Adrenal gland (tissue), 5 donors: ENCODE measurements at regions not wholly inside any gene's neighbourhood (a gene's known extent, or its start where the extent isn't known, plus 50 kb on each side); places are given as distances from the start of the nearest gene placed in this dataset.

Source experiments
- CTCF ChIP-seq, 6 experiments: fragments of 450-650 bp in 4 of 6; fragments of 200-600 bp in 2 of 6; sonication (generic) in 1 of 6; IDR thresholded peaks; 1 replicate in 5 of 6; 2 replicates in 1 of 6; pipeline versions ENCODE4 v1.5.1 to v1.8.0; 2016 to 2021; ENCODE audit warnings: antibody characterized with exemption in 6 of 6, mild to moderate bottlenecking in 2 of 6, moderate library complexity in 1 of 6
- POLR2A ChIP-seq, 2 donors: fragments of 450-650 bp; IDR thresholded peaks; one replicate each; pipeline ENCODE4 v1.6.1; 2017; ENCODE audit warnings: antibody characterized with exemption in 2 of 2, mild to moderate bottlenecking in 2 of 2, moderate library complexity in 1 of 2
- donor health status: DM: no; HTN: no; CAD: no.

GRCh38 chr12:124428792-124429281 is 133.9 kb downstream of the RFLNA start:
- TF ChIP-seq CTCF (IDR thresholded peaks at IDR 0.05) = no peak
- TF ChIP-seq POLR2A (IDR thresholded peaks at IDR 0.05) = no peak
